ENCODE measurements at regions not wholly inside any gene's neighbourhood (a gene's known extent, or its start where the extent isn't known, plus 50 kb on each side); places are given as distances from the start of the nearest gene placed in this dataset.

DNA sequence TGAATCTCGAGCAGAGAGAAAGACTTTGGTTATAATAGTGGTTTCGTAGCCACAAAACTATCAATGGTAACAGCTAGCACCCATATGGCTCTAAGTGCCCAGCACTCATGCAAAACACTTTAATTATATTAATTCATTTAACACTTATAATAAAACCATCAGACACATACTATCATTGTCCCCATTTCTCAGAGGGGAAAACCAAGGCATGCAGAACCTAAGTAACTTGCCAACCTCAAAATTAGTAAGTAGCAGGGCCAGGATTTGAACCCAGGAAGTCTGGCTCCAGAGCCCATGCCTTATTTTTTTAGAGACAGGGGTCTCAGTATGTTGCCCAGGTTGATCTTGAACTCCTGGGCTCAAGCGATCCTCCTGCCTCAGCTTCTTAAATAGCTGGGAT is 145.6 kb upstream of the HS3ST2 start:
- Histone ChIP-seq H3K27ac (no peak overlapping the region), H3K4me3 (no peak overlapping the region), H3K9me3 (no peaks in the 10 kb centered on the region), H3K4me1 (no peaks in the 10 kb centered on the region), H3K27me3 (no peaks in the 10 kb centered on the region), H3K36me3 (no peaks in the 10 kb centered on the region)
- 87 to 88% methylated on average over 3 of the region's 3 CpGs for WGBS, 2 donors
- TF ChIP-seq, protein P1, sequence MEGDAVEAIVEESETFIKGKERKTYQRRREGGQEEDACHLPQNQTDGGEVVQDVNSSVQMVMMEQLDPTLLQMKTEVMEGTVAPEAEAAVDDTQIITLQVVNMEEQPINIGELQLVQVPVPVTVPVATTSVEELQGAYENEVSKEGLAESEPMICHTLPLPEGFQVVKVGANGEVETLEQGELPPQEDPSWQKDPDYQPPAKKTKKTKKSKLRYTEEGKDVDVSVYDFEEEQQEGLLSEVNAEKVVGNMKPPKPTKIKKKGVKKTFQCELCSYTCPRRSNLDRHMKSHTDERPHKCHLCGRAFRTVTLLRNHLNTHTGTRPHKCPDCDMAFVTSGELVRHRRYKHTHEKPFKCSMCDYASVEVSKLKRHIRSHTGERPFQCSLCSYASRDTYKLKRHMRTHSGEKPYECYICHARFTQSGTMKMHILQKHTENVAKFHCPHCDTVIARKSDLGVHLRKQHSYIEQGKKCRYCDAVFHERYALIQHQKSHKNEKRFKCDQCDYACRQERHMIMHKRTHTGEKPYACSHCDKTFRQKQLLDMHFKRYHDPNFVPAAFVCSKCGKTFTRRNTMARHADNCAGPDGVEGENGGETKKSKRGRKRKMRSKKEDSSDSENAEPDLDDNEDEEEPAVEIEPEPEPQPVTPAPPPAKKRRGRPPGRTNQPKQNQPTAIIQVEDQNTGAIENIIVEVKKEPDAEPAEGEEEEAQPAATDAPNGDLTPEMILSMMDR (IDR thresholded peaks at IDR 0.05), result no peak
- no peak for TF ChIP-seq POLR2AphosphoS5 (IDR thresholded peaks at IDR 0.05)
- TF ChIP-seq POLR2A (IDR thresholded peaks at IDR 0.05), result no peak
- TF ChIP-seq EP300 (IDR thresholded peaks at IDR 0.05), result no peak
- DNase-seq (no peak), ATAC-seq (ENCODE audit: low FRiP score in 2 of 2) (no peak)

DNA sequence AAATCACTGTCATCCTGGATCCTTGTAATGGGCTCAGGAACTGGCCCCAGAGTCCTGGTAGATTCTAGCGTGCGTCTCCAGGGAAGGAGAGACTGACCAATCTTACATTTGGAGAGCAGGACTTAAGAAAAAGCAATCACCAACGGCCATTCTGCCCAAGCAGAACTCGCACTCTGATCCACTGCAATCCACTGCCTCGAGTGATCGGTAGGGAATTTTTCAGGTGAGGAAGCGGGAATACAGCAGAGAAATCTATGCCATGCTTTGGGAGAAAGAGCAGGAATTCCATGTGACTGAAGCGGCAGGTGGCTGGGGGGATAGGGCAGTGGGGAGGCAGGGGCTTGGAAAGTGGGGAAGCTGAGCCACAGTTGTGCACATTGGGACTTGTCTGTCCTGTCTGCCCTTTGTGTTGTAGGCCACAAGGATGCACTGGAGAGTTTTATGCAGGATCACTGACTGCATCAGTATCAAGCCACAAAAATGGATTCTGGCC is 143.9 kb upstream of the HS3ST2 start:
- H3K9me3 ChIP-seq, result no peaks in the 10 kb centered on the region
- no peaks in the 10 kb centered on the region for H3K27me3 ChIP-seq
- no peak overlapping the region for H3K4me3 ChIP-seq
- ATAC-seq (ENCODE audit: low FRiP score in 2 of 2), result no peak
- H3K36me3 ChIP-seq, result no peaks in the 10 kb centered on the region
- 93 to 94% methylated on average over 8 of the region's 8 CpGs for WGBS, 2 donors
- no peak for DNase-seq
- no peaks in the 10 kb centered on the region for H3K4me1 ChIP-seq
- TF ChIP-seq POLR2AphosphoS5 (IDR thresholded peaks at IDR 0.05) (no peak), EP300 (IDR thresholded peaks at IDR 0.05) (no peak), POLR2A (IDR thresholded peaks at IDR 0.05) (no peak)
- TF ChIP-seq, protein P1 (IDR thresholded peaks at IDR 0.05), result no peak
- H3K27ac ChIP-seq, result no peak overlapping the region

DNA sequence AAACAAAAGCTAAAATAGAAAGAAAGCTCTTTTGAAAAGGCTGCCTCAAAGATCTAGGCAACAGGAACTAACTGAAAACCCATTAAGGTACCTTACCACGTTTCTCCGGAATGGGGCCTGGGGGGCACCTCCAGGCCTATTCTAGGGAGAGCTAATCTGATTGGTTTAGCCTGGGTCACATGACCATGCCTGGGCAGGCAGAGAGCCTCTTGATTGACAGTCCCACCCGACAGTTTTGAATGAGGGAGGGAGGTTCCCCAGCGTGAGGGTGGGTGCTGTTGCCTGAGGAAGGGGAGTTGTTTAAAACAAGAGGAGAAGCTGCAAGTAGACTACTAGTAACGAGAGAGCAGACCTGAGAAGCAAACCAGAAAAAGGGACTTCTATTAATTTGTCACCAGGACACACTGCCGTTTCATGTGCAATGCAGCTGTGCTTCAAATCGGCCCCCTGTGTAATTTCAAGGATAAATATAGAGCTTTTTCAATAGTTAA is 143.4 kb upstream of the HS3ST2 start:
- H3K4me1 ChIP-seq, result no peaks in the 10 kb centered on the region
- no peaks in the 10 kb centered on the region for H3K36me3 ChIP-seq
- no peak overlapping the region for H3K27ac ChIP-seq
- WGBS, 2 donors, result 22 to 29% methylated on average over 7 of the region's 7 CpGs
- no peaks in the 10 kb centered on the region for H3K27me3 ChIP-seq
- no peak overlapping the region for H3K4me3 ChIP-seq
- TF ChIP-seq, protein P1 (IDR thresholded peaks at IDR 0.05), result no peak
- TF ChIP-seq POLR2AphosphoS5 (IDR thresholded peaks at IDR 0.05) (no peak), POLR2A (IDR thresholded peaks at IDR 0.05) (no peak), EP300 (IDR thresholded peaks at IDR 0.05) (no peak)
- H3K9me3 ChIP-seq, result no peaks in the 10 kb centered on the region
- ATAC-seq (ENCODE audit: low FRiP score in 2 of 2), result no peak
- DNase-seq, result no peak

DNA sequence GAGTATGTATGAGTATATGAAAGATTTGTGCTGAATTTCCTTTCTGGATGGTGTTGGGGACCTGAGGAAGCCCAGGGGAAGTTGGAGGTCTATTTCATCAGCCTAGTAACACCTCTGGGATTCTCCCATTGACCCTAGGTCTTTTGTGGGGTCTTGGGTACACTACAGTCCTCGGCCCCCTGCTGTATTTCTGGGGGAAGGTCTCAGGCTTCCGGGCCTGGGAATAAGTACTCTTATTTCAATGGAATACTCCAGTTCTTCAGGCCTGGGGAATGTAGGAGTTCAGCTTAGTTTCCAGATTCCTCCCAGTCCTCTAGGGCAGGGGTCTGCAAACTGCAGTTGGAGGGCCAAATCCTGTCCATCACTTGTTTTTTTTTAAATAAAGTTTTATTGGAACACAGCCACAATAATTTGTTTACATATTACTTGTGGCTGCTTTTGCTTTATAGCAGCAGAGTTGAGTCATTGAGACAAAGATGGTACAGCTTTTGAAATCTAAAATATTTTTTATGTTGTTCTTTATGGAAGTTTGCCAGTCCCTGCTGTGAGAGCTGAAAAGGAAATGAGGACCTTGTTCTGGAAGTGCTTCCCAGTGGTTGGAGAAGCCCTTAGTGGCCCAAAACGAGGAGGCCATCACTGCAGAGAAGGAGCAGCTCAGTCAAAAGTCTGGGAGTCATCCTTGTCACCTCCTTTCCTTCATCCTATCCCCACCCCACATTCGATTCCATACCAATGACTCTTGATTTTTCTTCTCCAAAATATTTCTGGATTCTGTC is 142.5 kb upstream of the HS3ST2 start:
- WGBS, 2 donors, result 53 to 74% methylated on average over 4 of the region's 4 CpGs
- Histone ChIP-seq H3K9me3 (no peaks in the 10 kb centered on the region), H3K36me3 (no peaks in the 10 kb centered on the region), H3K4me1 (no peaks in the 10 kb centered on the region), H3K4me3 (no peak overlapping the region), H3K27me3 (no peaks in the 10 kb centered on the region), H3K27ac (no peak overlapping the region)
- no peak for DNase-seq
- ATAC-seq (ENCODE audit: low FRiP score in 2 of 2), result no peak
- no peak for TF ChIP-seq POLR2A (IDR thresholded peaks at IDR 0.05)
- TF ChIP-seq EP300 (IDR thresholded peaks at IDR 0.05), result no peak
- TF ChIP-seq, protein P1 (IDR thresholded peaks at IDR 0.05), result no peak
- no peak for TF ChIP-seq POLR2AphosphoS5 (IDR thresholded peaks at IDR 0.05)

DNA sequence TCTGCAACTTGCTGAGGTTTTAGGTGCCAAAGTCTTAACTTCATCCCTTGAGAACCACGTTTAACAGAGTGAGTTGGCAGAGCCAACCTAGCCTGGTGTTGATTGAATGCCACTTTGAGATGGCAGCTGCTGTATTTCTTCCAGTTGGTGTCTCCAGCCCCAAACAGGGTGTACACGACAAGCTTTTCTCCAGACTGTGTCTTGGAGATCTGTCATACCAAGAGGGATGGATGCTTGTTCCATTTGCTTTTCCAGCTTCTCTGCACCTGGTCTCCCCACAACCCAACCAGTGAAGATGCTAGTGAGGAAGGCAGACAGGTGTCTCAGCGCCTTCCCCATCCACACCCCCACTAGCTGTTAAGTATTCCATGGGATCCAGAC is 141.1 kb upstream of the HS3ST2 start:
- H3K4me1 ChIP-seq, result no peaks in the 10 kb centered on the region
- H3K9me3 ChIP-seq, result no peaks in the 10 kb centered on the region
- H3K36me3 ChIP-seq, result no peaks in the 10 kb centered on the region
- TF ChIP-seq POLR2A (IDR thresholded peaks at IDR 0.05) (no peak), POLR2AphosphoS5 (IDR thresholded peaks at IDR 0.05) (no peak), EP300 (IDR thresholded peaks at IDR 0.05) (no peak)
- H3K4me3 ChIP-seq, result no peak overlapping the region
- no peaks in the 10 kb centered on the region for H3K27me3 ChIP-seq
- DNase-seq, result no peak
- ATAC-seq (ENCODE audit: low FRiP score in 2 of 2), result no peak
- 74 to 85% methylated on average over 3 of the region's 3 CpGs for WGBS, 2 donors
- no peak overlapping the region for H3K27ac ChIP-seq

Measured in upper lobe of left lung (tissue), 6 donors.